Panc1 (cell line): ENCODE measurements at regions not wholly inside any gene's neighbourhood (a gene's known extent, or its start where the extent isn't known, plus 50 kb on each side); places are given as distances from the start of the nearest gene placed in this dataset.

Experiments used
- ATAC-seq: fragments of 200-7000 bp; cut with Tn5 transposase; 2 replicates; pipeline ENCODE4 v1.9.1; 2020; ENCODE audit warnings: mild to moderate bottlenecking, moderate library complexity
- BruUV-seq: library from RNA; stranded (reverse); fragments of 400-500 nt; replicated peaks from 2 replicates; lab custom pipeline; 2021; lab: Mats Ljungman, UMichigan
- CTCF ChIA-PET: fragments of 300-600 bp; sonication (Branson Sonifier 250); formaldehyde crosslinking; loops from one replicate; lab custom pipeline; 2022; ENCODE audit warnings: antibody characterized with exemption; lab: Charles Lee
- POLR2A ChIA-PET: fragments of 300-600 bp; sonication (Branson Sonifier 250); formaldehyde crosslinking; loops from one replicate; lab custom pipeline; 2022; ENCODE audit warnings: antibody characterized with exemption; lab: Charles Lee
- DNase-seq: peaks from one replicate; pipeline ENCODE4 v3.0.0-alpha.2; 2010; ENCODE audit warnings: low read depth, low spot score
- H3K27ac ChIP-seq: 2 replicates; pipeline ENCODE4 v1.5.1; 2011; ENCODE audit warnings: mild to moderate bottlenecking, low read length, inconsistent platforms
- H3K27me3 ChIP-seq: fragments of 200-500 bp; sonication (Bioruptor generic); 2 replicates; pipeline ENCODE4 v1.6.0; 2014; ENCODE audit warnings: low read length, inconsistent platforms; ENCODE audit not compliant: control insufficient read depth, insufficient read depth
- H3K36me3 ChIP-seq: fragments of 200-500 bp; sonication (Bioruptor generic); 2 replicates; pipeline ENCODE4 v1.5.1; 2014; ENCODE audit warnings: inconsistent platforms, mild to moderate bottlenecking, low read length, moderate library complexity; ENCODE audit not compliant: control insufficient read depth, insufficient read depth
- H3K4me1 ChIP-seq: 2 replicates; pipeline ENCODE4 v1.5.1; 2011; ENCODE audit warnings: inconsistent platforms, mild to moderate bottlenecking, low read length, moderate library complexity; ENCODE audit not compliant: control insufficient read depth, insufficient read depth
- H3K4me3 ChIP-seq, 2 experiments: 2 replicates each; pipeline ENCODE4 v1.5.1; 2011 to 2012; ENCODE audit warnings: low read depth in 2 of 2, low read length in 2 of 2, mild to moderate bottlenecking in 2 of 2, inconsistent platforms in 1 of 2, moderate library complexity in 1 of 2
- H3K9me3 ChIP-seq: fragments of 200-500 bp; sonication (Bioruptor generic); 2 replicates; pipeline ENCODE4 v1.5.1; 2014; ENCODE audit warnings: low read depth, mild to moderate bottlenecking, inconsistent platforms, low read length, moderate library complexity; ENCODE audit not compliant: control insufficient read depth, insufficient read depth
- POLR2AphosphoS5 ChIP-seq: IDR thresholded peaks from 2 replicates; pipeline ENCODE4 v1.6.1; 2012; ENCODE audit warnings: mild to moderate bottlenecking, low read depth, low read length, moderate library complexity
- REST ChIP-seq, 2 experiments: IDR thresholded peaks; 2 replicates each; pipeline ENCODE4 v1.6.1; 2011 to 2012; ENCODE audit warnings: low read depth in 2 of 2, control low read depth in 1 of 2, low read length in 1 of 2, mild to moderate bottlenecking in 1 of 2, moderate library complexity in 1 of 2; ENCODE audit not compliant: insufficient read depth in 1 of 2
- SIN3A ChIP-seq: IDR thresholded peaks from 2 replicates; pipeline ENCODE4 v1.6.1; 2012; ENCODE audit warnings: low read depth, mild to moderate bottlenecking, low read length, moderate library complexity, borderline replicate concordance; ENCODE audit not compliant: insufficient read depth
- TCF7L2 ChIP-seq: IDR thresholded peaks from 2 replicates; pipeline ENCODE4 v1.6.1; 2011; ENCODE audit warnings: mild to moderate bottlenecking, low read depth, low read length, inconsistent platforms
- in situ Hi-C: cut with HindIII; loops from 2 replicates; pipeline ENCODE4 v1.10.0; 2016; ENCODE audit warnings: low sequenced_read_pairs, low pct_unique_long_range_greater_than_20kb
- intact Hi-C: fragments of 100-400 bp; cut with micrococcal nuclease; formaldehyde crosslinking; loops from one replicate; pipeline ENCODE4 v1.10.0; 2022; ENCODE audit not compliant: unreplicated experiment
- TF ChIP-seq, protein P1 (sequence below): fragments of 450-650 bp; IDR thresholded peaks from 2 replicates; pipeline ENCODE4 v1.5.1; 2017; ENCODE audit warnings: mild to moderate bottlenecking

DNA sequence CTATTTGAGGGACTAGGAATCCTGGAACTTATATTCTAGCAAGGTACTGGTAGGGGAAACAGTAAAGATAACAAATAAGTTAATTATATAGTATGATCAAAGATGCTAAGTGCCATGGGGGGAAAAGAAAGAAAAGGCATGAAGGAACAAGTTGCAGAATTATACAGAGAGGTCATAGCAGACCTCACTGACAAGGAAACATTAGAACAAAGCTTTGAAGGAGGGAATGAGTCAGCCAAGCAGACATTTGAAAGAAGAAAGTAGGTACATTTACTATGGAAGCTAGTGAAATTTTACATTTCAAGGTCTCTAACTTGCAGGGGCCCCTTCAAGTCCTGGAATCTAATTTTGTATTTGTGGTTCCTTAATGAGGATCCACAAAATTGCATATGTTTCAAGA is 57.2 kb upstream of the TIPARP start:
- in situ Hi-C loops, result no loop called here
- ChIA-PET POLR2A (no interaction called here), CTCF (no interaction called here)
- Histone ChIP-seq H3K4me1 (no peaks in the 10 kb centered on the region), H3K9me3 (no peaks in the 10 kb centered on the region), H3K27me3 (no peaks in the 10 kb centered on the region), H3K36me3 (no peaks in the 10 kb centered on the region), H3K4me3 (no peak overlapping the region), H3K27ac (no peak overlapping the region)
- no peak for DNase-seq
- BruUV-seq, result no TSS peak
- no peak for TF ChIP-seq SIN3A
- TF ChIP-seq, protein P1, sequence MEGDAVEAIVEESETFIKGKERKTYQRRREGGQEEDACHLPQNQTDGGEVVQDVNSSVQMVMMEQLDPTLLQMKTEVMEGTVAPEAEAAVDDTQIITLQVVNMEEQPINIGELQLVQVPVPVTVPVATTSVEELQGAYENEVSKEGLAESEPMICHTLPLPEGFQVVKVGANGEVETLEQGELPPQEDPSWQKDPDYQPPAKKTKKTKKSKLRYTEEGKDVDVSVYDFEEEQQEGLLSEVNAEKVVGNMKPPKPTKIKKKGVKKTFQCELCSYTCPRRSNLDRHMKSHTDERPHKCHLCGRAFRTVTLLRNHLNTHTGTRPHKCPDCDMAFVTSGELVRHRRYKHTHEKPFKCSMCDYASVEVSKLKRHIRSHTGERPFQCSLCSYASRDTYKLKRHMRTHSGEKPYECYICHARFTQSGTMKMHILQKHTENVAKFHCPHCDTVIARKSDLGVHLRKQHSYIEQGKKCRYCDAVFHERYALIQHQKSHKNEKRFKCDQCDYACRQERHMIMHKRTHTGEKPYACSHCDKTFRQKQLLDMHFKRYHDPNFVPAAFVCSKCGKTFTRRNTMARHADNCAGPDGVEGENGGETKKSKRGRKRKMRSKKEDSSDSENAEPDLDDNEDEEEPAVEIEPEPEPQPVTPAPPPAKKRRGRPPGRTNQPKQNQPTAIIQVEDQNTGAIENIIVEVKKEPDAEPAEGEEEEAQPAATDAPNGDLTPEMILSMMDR, result no peak
- no peak for TF ChIP-seq REST (IDR thresholded peaks at IDR 0.05; ENCODE audit: insufficient read depth in 1 of 2, low read depth in 2 of 2, low read length in 1 of 2)
- intact Hi-C loops, result no loop called here
- ATAC-seq, result no peak

GRCh38 chr3:156615592-156616173 is 58.7 kb upstream of the TIPARP start:
- intact Hi-C loops (no loop called here), in situ Hi-C loops (no loop called here)
- no peaks in the 10 kb centered on the region for H3K9me3 ChIP-seq
- CTCF ChIA-PET, result no interaction called here
- no peak overlapping the region for H3K4me3 ChIP-seq
- DNase-seq (no peak), ATAC-seq (no peak)
- H3K36me3 ChIP-seq, result no peaks in the 10 kb centered on the region
- POLR2A ChIA-PET, result no interaction called here
- BruUV-seq, result no TSS peak
- H3K27ac ChIP-seq, result no peak overlapping the region
- TF ChIP-seq TCF7L2, result no peak
- TF ChIP-seq, protein P1, result no peak
- TF ChIP-seq REST (IDR thresholded peaks at IDR 0.05; ENCODE audit: insufficient read depth in 1 of 2, low read depth in 2 of 2, low read length in 1 of 2), result no peak
- no peak for TF ChIP-seq POLR2AphosphoS5
- no peak for TF ChIP-seq SIN3A
- H3K27me3 ChIP-seq, result no peaks in the 10 kb centered on the region
- no peaks in the 10 kb centered on the region for H3K4me1 ChIP-seq
